HCT116 (cell line): ENCODE measurements at regions not wholly inside any gene's neighbourhood (a gene's known extent, or its start where the extent isn't known, plus 50 kb on each side); places are given as distances from the start of the nearest gene placed in this dataset.

Source experiments
- EGR1 ChIP-seq: IDR thresholded peaks from 2 replicates; pipeline ENCODE4 v1.6.1; 2012; ENCODE audit warnings: low read depth
- ELF1 ChIP-seq: IDR thresholded peaks from 2 replicates; pipeline ENCODE4 v1.6.1; 2012; ENCODE audit warnings: low read depth, borderline replicate concordance
- EZH2 ChIP-seq: fragments of 200-600 bp; sonication (generic); IDR thresholded peaks from 2 replicates; pipeline ENCODE4 v1.6.1; 2017; ENCODE audit warnings: antibody characterized with exemption, mixed run types
- FOSL1 ChIP-seq: IDR thresholded peaks from 2 replicates; pipeline ENCODE4 v1.6.1; 2012; ENCODE audit warnings: low read depth
- POLR2A ChIP-seq: IDR thresholded peaks from 2 replicates; pipeline ENCODE4 v1.7.0; 2011; ENCODE audit warnings: borderline replicate concordance; ENCODE audit not compliant: insufficient read depth, insufficient read length; ENCODE audit errors: extremely low read depth
- POLR2AphosphoS5 ChIP-seq: IDR thresholded peaks from 2 replicates; pipeline ENCODE4 v1.6.1; 2011; ENCODE audit warnings: mild to moderate bottlenecking, low read depth, low read length, moderate library complexity
- RAD21 ChIP-seq: IDR thresholded peaks from 2 replicates; pipeline ENCODE4 v1.6.1; 2012; ENCODE audit warnings: low read depth, mild to moderate bottlenecking
- SIN3A ChIP-seq: IDR thresholded peaks from 2 replicates; pipeline ENCODE4 v1.6.1; 2012; ENCODE audit warnings: low read depth
- SP1 ChIP-seq: IDR thresholded peaks from 2 replicates; pipeline ENCODE4 v1.6.1; 2012; ENCODE audit warnings: low read depth
- ZNF274 ChIP-seq: fragments of 200-500 bp; sonication (Bioruptor generic); IDR thresholded peaks from 2 replicates; pipeline ENCODE4 v1.6.1; 2014; ENCODE audit warnings: mild to moderate bottlenecking, low read depth, low read length, inconsistent platforms
- TF ChIP-seq, protein P1 (sequence below): IDR thresholded peaks from 2 replicates; pipeline ENCODE4 v1.6.1; 2012; ENCODE audit warnings: low read depth
- TF ChIP-seq, protein P2 (sequence below), 3 experiments: fragments of 200-600 bp in 1 of 3; sonication (generic) in 1 of 3; IDR thresholded peaks in 2 of 3; conservative IDR thresholded peaks in 1 of 3; 2 replicates each; pipeline ENCODE4 v1.5.1; 2012 to 2017; ENCODE audit warnings: low read depth in 2 of 3, low read length in 2 of 3, antibody characterized with exemption in 1 of 3, borderline replicate concordance in 1 of 3, control low read depth in 1 of 3, mild to moderate bottlenecking in 1 of 3, mixed read lengths in 1 of 3, mixed run types in 1 of 3, moderate library complexity in 1 of 3; ENCODE audit not compliant: insufficient read depth in 1 of 3

GRCh38 chr10:90430186-90430585 lies 427.7 kb downstream of the HTR7 start:
- TF ChIP-seq SIN3A (no peak), ELF1 (no peak), RAD21 (no peak), POLR2AphosphoS5 (no peak), POLR2A (no peak), SP1 (no peak), FOSL1 (no peak), EGR1 (no peak), EZH2 (no peak), ZNF274 (no peak)
- TF ChIP-seq, protein P1, sequence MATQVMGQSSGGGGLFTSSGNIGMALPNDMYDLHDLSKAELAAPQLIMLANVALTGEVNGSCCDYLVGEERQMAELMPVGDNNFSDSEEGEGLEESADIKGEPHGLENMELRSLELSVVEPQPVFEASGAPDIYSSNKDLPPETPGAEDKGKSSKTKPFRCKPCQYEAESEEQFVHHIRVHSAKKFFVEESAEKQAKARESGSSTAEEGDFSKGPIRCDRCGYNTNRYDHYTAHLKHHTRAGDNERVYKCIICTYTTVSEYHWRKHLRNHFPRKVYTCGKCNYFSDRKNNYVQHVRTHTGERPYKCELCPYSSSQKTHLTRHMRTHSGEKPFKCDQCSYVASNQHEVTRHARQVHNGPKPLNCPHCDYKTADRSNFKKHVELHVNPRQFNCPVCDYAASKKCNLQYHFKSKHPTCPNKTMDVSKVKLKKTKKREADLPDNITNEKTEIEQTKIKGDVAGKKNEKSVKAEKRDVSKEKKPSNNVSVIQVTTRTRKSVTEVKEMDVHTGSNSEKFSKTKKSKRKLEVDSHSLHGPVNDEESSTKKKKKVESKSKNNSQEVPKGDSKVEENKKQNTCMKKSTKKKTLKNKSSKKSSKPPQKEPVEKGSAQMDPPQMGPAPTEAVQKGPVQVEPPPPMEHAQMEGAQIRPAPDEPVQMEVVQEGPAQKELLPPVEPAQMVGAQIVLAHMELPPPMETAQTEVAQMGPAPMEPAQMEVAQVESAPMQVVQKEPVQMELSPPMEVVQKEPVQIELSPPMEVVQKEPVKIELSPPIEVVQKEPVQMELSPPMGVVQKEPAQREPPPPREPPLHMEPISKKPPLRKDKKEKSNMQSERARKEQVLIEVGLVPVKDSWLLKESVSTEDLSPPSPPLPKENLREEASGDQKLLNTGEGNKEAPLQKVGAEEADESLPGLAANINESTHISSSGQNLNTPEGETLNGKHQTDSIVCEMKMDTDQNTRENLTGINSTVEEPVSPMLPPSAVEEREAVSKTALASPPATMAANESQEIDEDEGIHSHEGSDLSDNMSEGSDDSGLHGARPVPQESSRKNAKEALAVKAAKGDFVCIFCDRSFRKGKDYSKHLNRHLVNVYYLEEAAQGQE = no peak
- TF ChIP-seq, protein P2, sequence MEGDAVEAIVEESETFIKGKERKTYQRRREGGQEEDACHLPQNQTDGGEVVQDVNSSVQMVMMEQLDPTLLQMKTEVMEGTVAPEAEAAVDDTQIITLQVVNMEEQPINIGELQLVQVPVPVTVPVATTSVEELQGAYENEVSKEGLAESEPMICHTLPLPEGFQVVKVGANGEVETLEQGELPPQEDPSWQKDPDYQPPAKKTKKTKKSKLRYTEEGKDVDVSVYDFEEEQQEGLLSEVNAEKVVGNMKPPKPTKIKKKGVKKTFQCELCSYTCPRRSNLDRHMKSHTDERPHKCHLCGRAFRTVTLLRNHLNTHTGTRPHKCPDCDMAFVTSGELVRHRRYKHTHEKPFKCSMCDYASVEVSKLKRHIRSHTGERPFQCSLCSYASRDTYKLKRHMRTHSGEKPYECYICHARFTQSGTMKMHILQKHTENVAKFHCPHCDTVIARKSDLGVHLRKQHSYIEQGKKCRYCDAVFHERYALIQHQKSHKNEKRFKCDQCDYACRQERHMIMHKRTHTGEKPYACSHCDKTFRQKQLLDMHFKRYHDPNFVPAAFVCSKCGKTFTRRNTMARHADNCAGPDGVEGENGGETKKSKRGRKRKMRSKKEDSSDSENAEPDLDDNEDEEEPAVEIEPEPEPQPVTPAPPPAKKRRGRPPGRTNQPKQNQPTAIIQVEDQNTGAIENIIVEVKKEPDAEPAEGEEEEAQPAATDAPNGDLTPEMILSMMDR (IDR thresholded peaks at IDR 0.05 in 2 of 3, conservative IDR thresholded peaks at IDR 0.05 in 1 of 3; ENCODE audit: borderline replicate concordance in 1 of 3, insufficient read depth in 1 of 3, low read depth in 2 of 3, low read length in 2 of 3) = no peak
